Effector memory CD8-positive, alpha-beta T cell (primary cell): ENCODE measurements at regions not wholly inside any gene's neighbourhood (a gene's known extent, or its start where the extent isn't known, plus 50 kb on each side); places are given as distances from the start of the nearest gene placed in this dataset.

ENCODE experiments used
- ATAC-seq: fragments of 150-1000 bp; cut with Tn5 transposase; replicated peaks from 2 replicates; pipeline ENCODE4 v1.10.0; 2021; ENCODE audit warnings: mild to moderate bottlenecking, moderate library complexity
- DNase-seq, 3 experiments: peaks; one replicate each; pipeline ENCODE4 v3.0.0; 2021
- H3K27ac Mint-ChIP-seq, 2 donors: one replicate each; pipeline ENCODE4 v1.8.0; 2022; ENCODE audit warnings: mild to moderate bottlenecking in 2 of 2, mixed read lengths in 2 of 2, moderate library complexity in 2 of 2
- H3K27me3 Mint-ChIP-seq, 2 donors: one replicate each; pipeline ENCODE4 v1.8.0; 2022; ENCODE audit warnings: mixed read lengths in 2 of 2
- H3K36me3 Mint-ChIP-seq: one replicate; pipeline ENCODE4 v1.8.0; 2022; ENCODE audit warnings: mild to moderate bottlenecking, moderate library complexity, mixed read lengths; ENCODE audit not compliant: insufficient read depth
- H3K4me1 Mint-ChIP-seq, 2 donors: one replicate each; pipeline ENCODE4 v1.8.0; 2022; ENCODE audit warnings: low read depth in 2 of 2, mixed read lengths in 2 of 2
- H3K4me3 Mint-ChIP-seq, 2 donors: one replicate each; pipeline ENCODE4 v1.8.0; 2022; ENCODE audit warnings: mild to moderate bottlenecking in 2 of 2, mixed read lengths in 2 of 2, moderate library complexity in 2 of 2
- H3K9me3 Mint-ChIP-seq, 2 donors: one replicate each; pipeline ENCODE4 v1.8.0; 2022; ENCODE audit warnings: mixed read lengths in 2 of 2

- Mint-ChIP-seq H3K4me3 (no peak overlapping the region), H3K36me3 (no peaks in the 10 kb centered on the region), H3K9me3 (no peaks in the 10 kb centered on the region), H3K27ac (no peak overlapping the region), H3K4me1 (peaks cover 0 to 2% of the 10 kb centered on the region in 2 donors), H3K27me3 (peaks cover 27 to 36% of the 10 kb centered on the region in 2 donors)
- DNase-seq (no peak), ATAC-seq (no peak)
Measured at GRCh38 chr1:87505391-87505983, 176.8 kb downstream of the LMO4 start.

- no peak for DNase-seq
- Mint-ChIP-seq H3K27me3 (peaks cover 25 to 36% of the 10 kb centered on the region in 2 donors), H3K4me3 (no peak overlapping the region), H3K27ac (no peak overlapping the region), H3K9me3 (no peaks in the 10 kb centered on the region), H3K36me3 (no peaks in the 10 kb centered on the region), H3K4me1 (peaks cover 0 to 2% of the 10 kb centered on the region in 2 donors)
- no peak for ATAC-seq
Measured at GRCh38 chr1:87506147-87506546, 177.5 kb downstream of the LMO4 start.

GRCh38 chr1:87508247-87508787 is 179.6 kb downstream of the LMO4 start:
- Mint-ChIP-seq H3K27me3 (peaks cover 25% of the 10 kb centered on the region in 2 donors), H3K9me3 (no peaks in the 10 kb centered on the region), H3K36me3 (no peaks in the 10 kb centered on the region), H3K4me3 (no peak overlapping the region), H3K27ac (no peak overlapping the region), H3K4me1 (peaks cover 0 to 2% of the 10 kb centered on the region in 2 donors)
- ATAC-seq (no peak), DNase-seq (no peak)

- H3K36me3 Mint-ChIP-seq, result no peaks in the 10 kb centered on the region
- DNase-seq, result no peak
- H3K27ac Mint-ChIP-seq, result no peak overlapping the region
- no peaks in the 10 kb centered on the region for H3K9me3 Mint-ChIP-seq
- ATAC-seq, result no peak
- H3K4me3 Mint-ChIP-seq, result no peak overlapping the region
- H3K27me3 Mint-ChIP-seq, result peaks cover 9 to 24% of the 10 kb centered on the region in 2 donors
- H3K4me1 Mint-ChIP-seq, result peaks cover 0 to 2% of the 10 kb centered on the region in 2 donors
Measured at GRCh38 chr1:87510540-87510939, 181.9 kb downstream of the LMO4 start.

- Mint-ChIP-seq H3K4me1 (peaks cover 0 to 2% of the 10 kb centered on the region in 2 donors), H3K36me3 (no peaks in the 10 kb centered on the region), H3K27ac (no peak overlapping the region), H3K27me3 (peaks cover 16 to 26% of the 10 kb centered on the region in 2 donors), H3K4me3 (no peak overlapping the region), H3K9me3 (no peaks in the 10 kb centered on the region)
- DNase-seq (no peak), ATAC-seq (no peak)
Measured at GRCh38 chr1:87511449-87511848, 182.8 kb downstream of the LMO4 start.

- ATAC-seq (no peak), DNase-seq (no peak)
- Mint-ChIP-seq H3K9me3 (no peaks in the 10 kb centered on the region), H3K4me3 (no peak overlapping the region), H3K4me1 (no peaks in the 10 kb centered on the region), H3K36me3 (no peaks in the 10 kb centered on the region), H3K27ac (no peak overlapping the region), H3K27me3 (peaks cover 9 to 17% of the 10 kb centered on the region in 2 donors)
Measured at GRCh38 chr1:87512431-87512830, 183.8 kb downstream of the LMO4 start.

GRCh38 chr1:87513255-87513654 is 184.6 kb downstream of the LMO4 start:
- no peak for DNase-seq
- Mint-ChIP-seq H3K27me3 (peaks cover 17 to 23% of the 10 kb centered on the region in 2 donors), H3K27ac (no peak overlapping the region)

GRCh38 chr1:87513966-87514660 is 185.4 kb downstream of the LMO4 start:
- Mint-ChIP-seq H3K4me1 (no peaks in the 10 kb centered on the region), H3K27ac (no peak overlapping the region), H3K9me3 (no peaks in the 10 kb centered on the region), H3K36me3 (no peaks in the 10 kb centered on the region), H3K4me3 (no peak overlapping the region), H3K27me3 (peaks cover 18 to 23% of the 10 kb centered on the region in 2 donors)
- DNase-seq, result no peak
- no peak for ATAC-seq

More at GRCh38 chr1:87513255-87513654, 184.6 kb downstream of the LMO4 start:
- Mint-ChIP-seq H3K4me1 (no peaks in the 10 kb centered on the region), H3K9me3 (no peaks in the 10 kb centered on the region), H3K36me3 (no peaks in the 10 kb centered on the region), H3K4me3 (no peak overlapping the region)
- ATAC-seq, result no peak

GRCh38 chr1:87515781-87516180 is 187.1 kb downstream of the LMO4 start:
- DNase-seq (no peak), ATAC-seq (no peak)
- H3K27me3 Mint-ChIP-seq, result peaks cover 18 to 31% of the 10 kb centered on the region in 2 donors
- H3K36me3 Mint-ChIP-seq, result no peaks in the 10 kb centered on the region
- no peaks in the 10 kb centered on the region for H3K9me3 Mint-ChIP-seq
- no peak overlapping the region for H3K4me3 Mint-ChIP-seq
- H3K4me1 Mint-ChIP-seq, result no peaks in the 10 kb centered on the region
- no peak overlapping the region for H3K27ac Mint-ChIP-seq

GRCh38 chr1:87518794-87519193 is 190.1 kb downstream of the LMO4 start:
- no peak for DNase-seq
- no peak overlapping the region for H3K4me3 Mint-ChIP-seq
- H3K27ac Mint-ChIP-seq, result no peak overlapping the region
- no peaks in the 10 kb centered on the region for H3K9me3 Mint-ChIP-seq
- ATAC-seq, result no peak
- H3K27me3 Mint-ChIP-seq, result peaks cover 32 to 41% of the 10 kb centered on the region in 2 donors
- no peaks in the 10 kb centered on the region for H3K36me3 Mint-ChIP-seq
- no peaks in the 10 kb centered on the region for H3K4me1 Mint-ChIP-seq

- Mint-ChIP-seq H3K9me3 (no peaks in the 10 kb centered on the region), H3K36me3 (no peaks in the 10 kb centered on the region), H3K27me3 (peaks cover 43 to 47% of the 10 kb centered on the region in 2 donors), H3K4me3 (no peak overlapping the region), H3K4me1 (no peaks in the 10 kb centered on the region), H3K27ac (no peak overlapping the region)
- DNase-seq, result no peak
- no peak for ATAC-seq
Measured at GRCh38 chr1:87521452-87521851, 192.8 kb downstream of the LMO4 start.

- H3K36me3 Mint-ChIP-seq, result no peaks in the 10 kb centered on the region
- no peaks in the 10 kb centered on the region for H3K4me1 Mint-ChIP-seq
- H3K9me3 Mint-ChIP-seq, result no peaks in the 10 kb centered on the region
- no peak for DNase-seq
- H3K27ac Mint-ChIP-seq, result no peak overlapping the region
- H3K4me3 Mint-ChIP-seq, result no peak overlapping the region
- no peak for ATAC-seq
- H3K27me3 Mint-ChIP-seq, result peaks cover 37% of the 10 kb centered on the region in 2 donors
Measured at GRCh38 chr1:87523466-87523865, 194.8 kb downstream of the LMO4 start.

- H3K4me1 Mint-ChIP-seq, result no peaks in the 10 kb centered on the region
- no peak overlapping the region for H3K27ac Mint-ChIP-seq
- ATAC-seq (no peak), DNase-seq (no peak)
- H3K4me3 Mint-ChIP-seq, result no peak overlapping the region
- H3K27me3 Mint-ChIP-seq, result peaks cover 37% of the 10 kb centered on the region in 2 donors
- no peaks in the 10 kb centered on the region for H3K9me3 Mint-ChIP-seq
- no peaks in the 10 kb centered on the region for H3K36me3 Mint-ChIP-seq
Measured at GRCh38 chr1:87524021-87524754, 195.5 kb downstream of the LMO4 start.
